ENCODE measurements at regions not wholly inside any gene's neighbourhood (a gene's known extent, or its start where the extent isn't known, plus 50 kb on each side); places are given as distances from the start of the nearest gene placed in this dataset.
"Not testable (repeated sequence)": the region's sequence is repeated elsewhere in the genome, so short reads cannot be mapped to it uniquely, and the experiment has no call there.

DNA sequence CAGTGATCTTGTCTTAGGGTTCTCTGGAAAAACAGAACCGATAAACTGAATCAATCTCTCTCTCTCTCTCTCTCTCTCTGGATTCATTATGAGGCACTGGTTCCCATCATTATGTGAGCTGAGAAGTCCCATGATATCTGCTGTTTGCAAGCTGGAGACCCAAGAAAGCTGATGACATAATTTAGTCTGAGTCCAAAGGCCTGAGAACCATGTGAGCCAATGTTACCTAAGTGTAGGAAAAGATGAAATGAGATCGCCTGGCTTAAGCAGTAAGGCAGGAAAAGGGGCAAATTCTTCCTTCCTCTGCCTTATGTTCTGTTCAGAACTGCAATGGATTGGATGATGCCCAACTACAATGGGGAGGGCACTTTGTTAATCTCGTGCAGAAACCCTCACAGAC lies 207.4 kb downstream of the RBM46 start:
- no peak for DNase-seq (ENCODE audit: low read depth)
- H3K4me3 ChIP-seq (ENCODE audit: control insufficient read depth, low read depth, low read length): no peak overlapping the region

DNA sequence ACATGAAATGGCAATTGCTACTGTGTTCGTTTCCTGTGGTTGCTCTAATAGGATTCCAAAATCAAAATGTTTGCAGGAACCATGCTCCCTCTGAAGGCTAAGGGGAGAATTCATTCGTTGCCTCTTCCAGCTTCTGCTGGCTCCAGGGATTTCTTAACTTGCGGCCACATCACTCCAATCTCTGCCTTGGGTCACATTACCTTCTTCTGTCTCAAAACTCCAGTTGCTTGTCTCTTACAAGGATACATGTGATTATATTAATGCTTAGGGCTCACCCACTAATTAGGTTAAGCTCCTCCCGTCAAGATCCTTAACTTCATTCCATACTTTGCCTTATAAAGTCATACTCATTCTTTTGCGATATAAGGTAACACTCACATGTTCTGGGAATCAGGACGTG lies 208.4 kb downstream of the RBM46 start:
- no peak overlapping the region for H3K4me3 ChIP-seq (ENCODE audit: control insufficient read depth, low read depth, low read length)
- no peak for DNase-seq (ENCODE audit: low read depth)
- TF ChIP-seq, protein P1, sequence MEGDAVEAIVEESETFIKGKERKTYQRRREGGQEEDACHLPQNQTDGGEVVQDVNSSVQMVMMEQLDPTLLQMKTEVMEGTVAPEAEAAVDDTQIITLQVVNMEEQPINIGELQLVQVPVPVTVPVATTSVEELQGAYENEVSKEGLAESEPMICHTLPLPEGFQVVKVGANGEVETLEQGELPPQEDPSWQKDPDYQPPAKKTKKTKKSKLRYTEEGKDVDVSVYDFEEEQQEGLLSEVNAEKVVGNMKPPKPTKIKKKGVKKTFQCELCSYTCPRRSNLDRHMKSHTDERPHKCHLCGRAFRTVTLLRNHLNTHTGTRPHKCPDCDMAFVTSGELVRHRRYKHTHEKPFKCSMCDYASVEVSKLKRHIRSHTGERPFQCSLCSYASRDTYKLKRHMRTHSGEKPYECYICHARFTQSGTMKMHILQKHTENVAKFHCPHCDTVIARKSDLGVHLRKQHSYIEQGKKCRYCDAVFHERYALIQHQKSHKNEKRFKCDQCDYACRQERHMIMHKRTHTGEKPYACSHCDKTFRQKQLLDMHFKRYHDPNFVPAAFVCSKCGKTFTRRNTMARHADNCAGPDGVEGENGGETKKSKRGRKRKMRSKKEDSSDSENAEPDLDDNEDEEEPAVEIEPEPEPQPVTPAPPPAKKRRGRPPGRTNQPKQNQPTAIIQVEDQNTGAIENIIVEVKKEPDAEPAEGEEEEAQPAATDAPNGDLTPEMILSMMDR (IDR thresholded peaks at IDR 0.05; ENCODE audit: control insufficient read depth, insufficient read depth, low read depth, low read length, missing control alignments): no peak

More for the DNA sequence above, 207.4 kb downstream of the RBM46 start:
- TF ChIP-seq, protein P1 (IDR thresholded peaks at IDR 0.05; ENCODE audit: control insufficient read depth, insufficient read depth, low read depth, low read length, missing control alignments): no peak

DNA sequence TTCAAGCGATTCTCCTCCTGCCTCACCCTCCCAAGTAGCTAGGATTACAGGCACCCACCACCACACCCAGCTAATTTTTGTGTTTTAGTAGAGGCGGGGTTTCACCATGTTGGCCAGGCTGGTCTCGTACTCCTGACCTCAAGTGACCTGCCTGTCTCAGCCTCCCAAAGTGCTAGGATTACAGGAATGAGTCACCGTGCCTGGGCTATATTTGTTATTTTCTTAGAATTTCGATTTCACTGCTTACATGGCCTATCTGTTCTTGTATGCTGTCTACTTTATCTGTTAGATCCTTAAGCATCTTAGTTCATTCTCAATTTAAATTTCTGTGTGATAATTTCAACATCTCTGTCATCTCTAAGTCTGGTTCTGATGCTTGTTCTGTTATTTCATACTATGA lies 210.6 kb upstream of the NPY2R start:
- not testable (repeated sequence) for DNase-seq (ENCODE audit: low read depth); H3K4me3 ChIP-seq (ENCODE audit: control insufficient read depth, low read depth, low read length)

DNA sequence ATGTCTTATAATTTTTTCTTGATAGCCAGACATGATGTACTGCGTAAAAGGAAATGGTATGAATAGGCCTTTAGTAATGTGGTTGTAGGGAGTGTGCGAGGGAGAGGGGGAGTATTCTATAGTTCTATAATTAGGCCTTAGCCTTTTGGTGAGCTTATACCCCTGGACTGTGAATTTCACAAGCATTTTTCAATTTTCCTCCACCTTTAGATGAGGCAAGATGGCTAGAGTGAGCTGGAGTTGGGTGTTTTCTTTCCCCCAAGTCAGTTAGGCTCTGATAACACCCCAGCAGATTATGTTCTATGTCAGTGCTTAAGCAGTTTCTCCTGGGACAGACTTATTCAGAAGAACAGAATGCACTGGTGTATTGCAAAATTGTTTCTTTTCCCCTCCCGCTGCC lies 210.2 kb upstream of the NPY2R start:
- DNase-seq (ENCODE audit: low read depth): no peak
- TF ChIP-seq, protein P1 (IDR thresholded peaks at IDR 0.05; ENCODE audit: control insufficient read depth, insufficient read depth, low read depth, low read length, missing control alignments): no peak
- no peak overlapping the region for H3K4me3 ChIP-seq (ENCODE audit: control insufficient read depth, low read depth, low read length)

DNA sequence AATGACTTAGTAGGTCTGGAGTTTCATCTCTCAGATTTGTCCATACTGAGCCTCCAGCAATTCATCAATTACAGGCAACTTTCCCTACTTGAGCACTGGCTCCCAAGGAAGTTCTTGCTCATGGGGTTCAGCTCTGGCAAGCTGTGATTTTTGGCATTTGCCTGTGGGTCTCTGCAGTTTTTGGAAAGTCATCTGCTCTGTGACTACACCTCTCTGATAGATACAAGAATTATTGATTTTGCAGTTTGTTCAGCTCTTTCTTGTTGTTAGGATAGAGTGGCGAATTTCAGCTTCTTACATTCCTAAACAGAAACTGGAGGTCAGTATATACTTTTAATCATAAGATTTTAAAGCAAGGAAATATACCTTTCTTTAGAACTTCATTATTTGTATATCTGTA lies 209.7 kb upstream of the NPY2R start:
- TF ChIP-seq, protein P1 (IDR thresholded peaks at IDR 0.05; ENCODE audit: control insufficient read depth, insufficient read depth, low read depth, low read length, missing control alignments): no peak
- H3K4me3 ChIP-seq (ENCODE audit: control insufficient read depth, low read depth, low read length): no peak overlapping the region
- DNase-seq (ENCODE audit: low read depth): no peak

DNA sequence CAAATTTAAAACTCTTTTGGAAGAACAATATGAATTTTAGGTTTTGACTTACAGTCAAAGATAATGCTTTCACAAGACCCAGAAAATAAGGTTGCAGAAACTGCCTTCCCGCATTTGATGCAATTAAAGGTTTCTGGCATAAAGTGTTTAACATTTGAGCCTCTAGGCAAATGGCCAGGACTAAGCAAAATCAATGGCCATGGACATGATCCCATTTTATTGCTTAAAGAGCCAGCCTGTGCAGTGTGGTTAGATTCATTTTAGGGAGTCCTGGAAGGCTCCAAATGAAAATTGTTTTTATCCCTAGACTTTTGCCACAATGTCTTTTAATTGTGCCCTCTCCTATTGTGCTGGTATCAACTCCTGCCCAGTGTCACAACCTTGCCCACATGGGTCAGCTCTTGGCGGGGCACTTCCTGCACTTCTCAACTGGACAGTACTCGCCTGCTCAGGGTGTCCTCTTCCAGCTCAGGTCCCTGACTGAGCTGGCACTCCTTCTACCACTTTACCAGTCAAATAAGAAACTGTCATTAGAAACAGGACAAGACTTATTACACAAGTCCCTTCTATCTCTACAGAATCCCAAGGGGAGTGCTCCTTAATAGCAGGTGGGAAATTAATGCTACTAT lies 208.4 kb upstream of the NPY2R start:
- H3K4me3 ChIP-seq (ENCODE audit: control insufficient read depth, low read depth, low read length): no peak overlapping the region
- TF ChIP-seq, protein P1 (IDR thresholded peaks at IDR 0.05; ENCODE audit: control insufficient read depth, insufficient read depth, low read depth, low read length, missing control alignments): no peak
- no peak for DNase-seq (ENCODE audit: low read depth)

DNA sequence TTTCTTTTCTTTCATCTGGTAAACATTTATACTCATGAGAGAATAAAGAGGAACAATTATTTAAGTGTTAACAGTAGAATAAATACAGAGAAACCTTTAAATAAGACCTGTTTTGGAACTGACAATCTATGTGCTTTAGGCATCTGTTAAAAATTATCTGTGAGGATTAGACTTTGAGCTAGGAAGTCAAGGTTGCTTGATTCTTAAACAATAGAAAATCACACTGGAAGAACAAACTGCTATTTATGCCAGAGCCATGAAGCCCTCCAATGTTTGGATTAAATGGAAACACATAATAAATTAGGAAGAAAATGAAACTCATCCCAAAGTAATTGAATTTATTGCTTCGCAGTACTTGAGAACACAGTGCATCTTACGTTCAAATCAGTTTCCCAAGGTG lies 207.2 kb upstream of the NPY2R start:
- TF ChIP-seq, protein P1 (IDR thresholded peaks at IDR 0.05; ENCODE audit: control insufficient read depth, insufficient read depth, low read depth, low read length, missing control alignments): no peak
- H3K4me3 ChIP-seq (ENCODE audit: control insufficient read depth, low read depth, low read length): no peak overlapping the region
- DNase-seq (ENCODE audit: low read depth): no peak

All from AG09309 (cell line).